Fibroblast of lung (primary cell): ENCODE measurements at regions not wholly inside any gene's neighbourhood (a gene's known extent, or its start where the extent isn't known, plus 50 kb on each side); places are given as distances from the start of the nearest gene placed in this dataset.

Experiments used
- EZH2 ChIP-seq: IDR thresholded peaks from 2 replicates; pipeline ENCODE4 v1.5.1; 2012; ENCODE audit warnings: low read length, control low read depth, mild to moderate bottlenecking; ENCODE audit errors: missing control alignments
- TF ChIP-seq, protein P1 (sequence below), 2 donors: IDR thresholded peaks in 1 of 2; conservative IDR thresholded peaks in 1 of 2; 1 replicate in 1 of 2; 2 replicates in 1 of 2; pipeline ENCODE4 v1.5.1; 2011 to 2012; ENCODE audit warnings: low read length in 2 of 2, control low read depth in 1 of 2, inconsistent platforms in 1 of 2, low read depth in 1 of 2, mild to moderate bottlenecking in 1 of 2

DNA sequence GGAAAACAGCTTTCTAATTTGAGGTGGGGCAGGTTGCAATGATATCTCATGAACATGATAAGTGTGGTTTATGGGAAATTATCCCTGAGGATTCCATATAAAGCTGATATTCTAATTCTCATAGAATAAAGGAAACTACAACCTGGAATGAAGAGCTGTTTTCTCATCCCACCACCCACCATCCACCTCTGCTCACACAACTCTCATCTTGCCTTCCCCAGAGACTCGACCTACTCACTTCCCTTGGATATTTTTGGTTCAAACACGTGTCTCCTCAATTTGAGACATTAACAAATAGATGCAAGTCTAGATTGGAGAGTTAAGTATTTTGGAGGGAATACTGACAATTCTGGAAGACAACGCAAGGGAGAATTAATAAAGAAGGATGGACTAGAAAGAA is 490.9 kb downstream of the TMEM182 start:
- TF ChIP-seq, protein P1, sequence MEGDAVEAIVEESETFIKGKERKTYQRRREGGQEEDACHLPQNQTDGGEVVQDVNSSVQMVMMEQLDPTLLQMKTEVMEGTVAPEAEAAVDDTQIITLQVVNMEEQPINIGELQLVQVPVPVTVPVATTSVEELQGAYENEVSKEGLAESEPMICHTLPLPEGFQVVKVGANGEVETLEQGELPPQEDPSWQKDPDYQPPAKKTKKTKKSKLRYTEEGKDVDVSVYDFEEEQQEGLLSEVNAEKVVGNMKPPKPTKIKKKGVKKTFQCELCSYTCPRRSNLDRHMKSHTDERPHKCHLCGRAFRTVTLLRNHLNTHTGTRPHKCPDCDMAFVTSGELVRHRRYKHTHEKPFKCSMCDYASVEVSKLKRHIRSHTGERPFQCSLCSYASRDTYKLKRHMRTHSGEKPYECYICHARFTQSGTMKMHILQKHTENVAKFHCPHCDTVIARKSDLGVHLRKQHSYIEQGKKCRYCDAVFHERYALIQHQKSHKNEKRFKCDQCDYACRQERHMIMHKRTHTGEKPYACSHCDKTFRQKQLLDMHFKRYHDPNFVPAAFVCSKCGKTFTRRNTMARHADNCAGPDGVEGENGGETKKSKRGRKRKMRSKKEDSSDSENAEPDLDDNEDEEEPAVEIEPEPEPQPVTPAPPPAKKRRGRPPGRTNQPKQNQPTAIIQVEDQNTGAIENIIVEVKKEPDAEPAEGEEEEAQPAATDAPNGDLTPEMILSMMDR (conservative IDR thresholded peaks at IDR 0.05 in 1 of 2, IDR thresholded peaks at IDR 0.05 in 1 of 2; ENCODE audit: low read depth in 1 of 2, low read length in 2 of 2) = no peak
- TF ChIP-seq EZH2 = no peak
